H9 (cell line): ENCODE measurements at regions not wholly inside any gene's neighbourhood (a gene's known extent, or its start where the extent isn't known, plus 50 kb on each side); places are given as distances from the start of the nearest gene placed in this dataset.

Source experiments
- DNase-seq: peaks from one replicate; pipeline ENCODE4 v3.0.0-alpha.2; 2017
- H2AFZ ChIP-seq: one replicate; pipeline ENCODE4 v1.6.1; 2013; ENCODE audit warnings: mild to moderate bottlenecking, low read length, control low read depth, moderate library complexity
- H2AK5ac ChIP-seq: 2 replicates; pipeline ENCODE4 v1.6.1; 2013; ENCODE audit warnings: low read length, control low read depth, mixed read lengths; ENCODE audit not compliant: insufficient read length
- H2BK120ac ChIP-seq: one replicate; pipeline ENCODE4 v1.6.1; 2013; ENCODE audit warnings: low read depth, mild to moderate bottlenecking, low read length, control low read depth, inconsistent platforms; ENCODE audit not compliant: poor library complexity, severe bottlenecking
- H2BK12ac ChIP-seq: 2 replicates; pipeline ENCODE4 v1.6.1; 2013; ENCODE audit warnings: low read length, control low read depth, mixed read lengths, low read depth; ENCODE audit not compliant: insufficient read length
- H2BK15ac ChIP-seq: 2 replicates; pipeline ENCODE4 v1.6.1; 2013; ENCODE audit warnings: low read depth, low read length, control low read depth
- H2BK20ac ChIP-seq: one replicate; pipeline ENCODE4 v1.6.1; 2013; ENCODE audit warnings: low read depth, mild to moderate bottlenecking, low read length, control low read depth, inconsistent platforms; ENCODE audit not compliant: poor library complexity, severe bottlenecking
- H2BK5ac ChIP-seq: 2 replicates; pipeline ENCODE4 v1.6.1; 2013; ENCODE audit warnings: low read length, control low read depth, mixed read lengths; ENCODE audit not compliant: insufficient read length
- H3K14ac ChIP-seq: 2 replicates; pipeline ENCODE4 v1.6.1; 2013; ENCODE audit warnings: low read length, control low read depth; ENCODE audit not compliant: insufficient read depth
- H3K18ac ChIP-seq: 2 replicates; pipeline ENCODE4 v1.6.1; 2013; ENCODE audit warnings: low read depth, mild to moderate bottlenecking, mixed read lengths, low read length, control low read depth; ENCODE audit not compliant: insufficient read length
- H3K23ac ChIP-seq: 2 replicates; pipeline ENCODE4 v1.6.1; 2013; ENCODE audit warnings: low read length, control low read depth, mixed read lengths, low read depth; ENCODE audit not compliant: insufficient read length
- H3K23me2 ChIP-seq: 2 replicates; pipeline ENCODE4 v1.6.1; 2013; ENCODE audit warnings: low read depth, mild to moderate bottlenecking, mixed read lengths, low read length, control low read depth; ENCODE audit not compliant: insufficient read length, poor library complexity, severe bottlenecking
- H3K27ac ChIP-seq: 2 replicates; pipeline ENCODE4 v1.5.1; 2013; ENCODE audit warnings: low read length, control low read depth, mixed read lengths, low read depth; ENCODE audit not compliant: insufficient read length
- H3K27me3 ChIP-seq: 2 replicates; pipeline ENCODE4 v1.6.1; 2013; ENCODE audit warnings: low read length, control low read depth, inconsistent platforms; ENCODE audit not compliant: insufficient read depth
- H3K4ac ChIP-seq: 2 replicates; pipeline ENCODE4 v1.6.1; 2013; ENCODE audit warnings: low read depth, mild to moderate bottlenecking, control low read depth, inconsistent platforms, low read length, moderate library complexity
- H3K4me1 ChIP-seq: 2 replicates; pipeline ENCODE4 v1.6.1; 2013; ENCODE audit warnings: low read length, control low read depth, inconsistent platforms; ENCODE audit not compliant: insufficient read depth
- H3K4me2 ChIP-seq: 2 replicates; pipeline ENCODE4 v1.6.1; 2013; ENCODE audit warnings: low read length, control low read depth, mixed read lengths; ENCODE audit not compliant: insufficient read length, insufficient read depth
- H3K56ac ChIP-seq: 2 replicates; pipeline ENCODE4 v1.6.1; 2013; ENCODE audit warnings: low read depth, mild to moderate bottlenecking, mixed read lengths, low read length, control low read depth; ENCODE audit not compliant: insufficient read length
- H3K79me1 ChIP-seq: 2 replicates; pipeline ENCODE4 v1.6.1; 2013; ENCODE audit warnings: low read depth, mild to moderate bottlenecking, moderate library complexity, low read length, control low read depth, inconsistent platforms; ENCODE audit not compliant: insufficient read depth, poor library complexity, severe bottlenecking
- H3K79me2 ChIP-seq: 2 replicates; pipeline ENCODE4 v1.6.1; 2013; ENCODE audit warnings: low read length, control low read depth, inconsistent platforms; ENCODE audit not compliant: insufficient read depth
- H3K9ac ChIP-seq: 2 replicates; pipeline ENCODE4 v1.6.1; 2013; ENCODE audit warnings: low read length, control low read depth, mixed read lengths; ENCODE audit not compliant: insufficient read length; ENCODE audit errors: extremely low read depth
- H3K9me3 ChIP-seq: one replicate; pipeline ENCODE4 v1.6.1; 2013; ENCODE audit warnings: low read depth, low read length, inconsistent platforms; ENCODE audit not compliant: control insufficient read depth
- H3T11ph ChIP-seq: one replicate; pipeline ENCODE4 v1.6.1; 2013; ENCODE audit warnings: mild to moderate bottlenecking, low read length, control low read depth, inconsistent platforms
- H4K20me1 ChIP-seq: one replicate; pipeline ENCODE4 v1.6.1; 2013; ENCODE audit not compliant: control insufficient read depth, insufficient read length, insufficient read depth
- H4K5ac ChIP-seq: 2 replicates; pipeline ENCODE4 v1.6.1; 2013; ENCODE audit warnings: low read depth, mild to moderate bottlenecking, mixed read lengths, low read length, control low read depth; ENCODE audit not compliant: insufficient read length
- H4K8ac ChIP-seq: replicated peaks from 2 replicates; pipeline ENCODE4 v1.6.1; 2013; ENCODE audit warnings: low read length, control low read depth, mixed read lengths, low read depth; ENCODE audit not compliant: insufficient read length
- H4K91ac ChIP-seq: 2 replicates; pipeline ENCODE4 v1.6.1; 2013; ENCODE audit warnings: low read depth, mild to moderate bottlenecking, moderate library complexity, mixed read lengths, low read length, control low read depth; ENCODE audit not compliant: insufficient read length
- H3K27ac Mint-ChIP-seq, 3 experiments: 2 replicates in 2 of 3; 3 replicates in 1 of 3; pipeline ENCODE4 v1.8.0; 2020 to 2021; ENCODE audit warnings: mixed read lengths in 3 of 3, mild to moderate bottlenecking in 1 of 3, moderate library complexity in 1 of 3
- H3K27me3 Mint-ChIP-seq: 2 replicates; pipeline ENCODE4 v1.8.0; 2021; ENCODE audit warnings: low read depth, mild to moderate bottlenecking, moderate library complexity, mixed read lengths
- H3K36me3 Mint-ChIP-seq, 3 experiments: 2 replicates in 2 of 3; 3 replicates in 1 of 3; pipeline ENCODE4 v1.8.0; 2020 to 2021; ENCODE audit warnings: low read depth in 3 of 3, mixed read lengths in 3 of 3; ENCODE audit not compliant: insufficient read depth in 1 of 3
- H3K4me1 Mint-ChIP-seq, 2 experiments: 2 replicates each; pipeline ENCODE4 v1.8.0; 2020; ENCODE audit warnings: mixed read lengths in 2 of 2
- H3K4me3 Mint-ChIP-seq, 2 experiments: 2 replicates in 1 of 2; 3 replicates in 1 of 2; pipeline ENCODE4 v1.8.0; 2020 to 2021; ENCODE audit warnings: mild to moderate bottlenecking in 2 of 2, mixed read lengths in 2 of 2, moderate library complexity in 1 of 2
- H3K9me3 Mint-ChIP-seq, 2 experiments: 2 replicates in 1 of 2; 3 replicates in 1 of 2; pipeline ENCODE4 v1.8.0; 2020; ENCODE audit warnings: mild to moderate bottlenecking in 2 of 2, mixed read lengths in 2 of 2, moderate library complexity in 1 of 2
- CTCF ChIP-seq: fragments of 200-600 bp; sonication (generic); conservative IDR thresholded peaks from 3 replicates; pipeline ENCODE4 v1.8.0; 2021; ENCODE audit warnings: antibody characterized with exemption, mild to moderate bottlenecking
- WGBS: extraction: QIAGEN DNeasy Blood & Tissue Kit; methylation state at CpG from one replicate; pipeline ENCODE4 v1.1.7; 2013; ENCODE audit warnings: missing lambda C conversion rate, low lambda C conversion rate, mixed read lengths; ENCODE audit not compliant: insufficient read length; ENCODE audit errors: extremely low coverage; 5-methylcytosine and 5-hydroxymethylcytosine counted together

GRCh38 chr4:136918772-136919171 is 613.5 kb downstream of the PCDH18 start:
- H3K4me1 Mint-ChIP-seq: no peaks in the 10 kb centered on the region
- Histone ChIP-seq H3K23me2 (no peaks in the 10 kb centered on the region), H3K27ac (no peak overlapping the region), H4K91ac (no peak overlapping the region), H3K4ac (no peak overlapping the region), H3K56ac (no peak overlapping the region), H3K27me3 (no peaks in the 10 kb centered on the region), H3T11ph (no peak overlapping the region), H3K9ac (no peak overlapping the region), H3K4me1 (no peaks in the 10 kb centered on the region), H2AK5ac (no peak overlapping the region), H2BK20ac (no peak overlapping the region), H2BK12ac (no peak overlapping the region), H2BK15ac (no peak overlapping the region), H2BK5ac (no peak overlapping the region), H2AFZ (no peak overlapping the region), H4K5ac (no peak overlapping the region), H3K9me3 (peaks cover 6% of the 10 kb centered on the region), H3K23ac (no peak overlapping the region), H4K8ac (no peak overlapping the region), H3K14ac (no peak overlapping the region), H3K79me1 (no peaks in the 10 kb centered on the region), H3K4me2 (no peak overlapping the region), H2BK120ac (no peak overlapping the region), H3K79me2 (no peaks in the 10 kb centered on the region), H4K20me1 (no peaks in the 10 kb centered on the region), H3K18ac (no peak overlapping the region)
- WGBS: no CpG with 5 or more reads among the region's 4 CpGs
- H3K36me3 Mint-ChIP-seq: peaks cover 0 to 3% (median 2%) of the 10 kb centered on the region in 3 experiments; a peak in 2 of 7 replicates
- DNase-seq: no peak
- TF ChIP-seq CTCF: no peak
- peaks cover 2 to 9% of the 10 kb centered on the region in 2 experiments; a peak in 3 of 5 replicates for H3K9me3 Mint-ChIP-seq
- H3K27me3 Mint-ChIP-seq: no peaks in the 10 kb centered on the region
- H3K27ac Mint-ChIP-seq: no peak overlapping the region
- no peak overlapping the region for H3K4me3 Mint-ChIP-seq
